Activated naive CD4-positive, alpha-beta T cell treated with anti-CD3 and anti-CD28 coated beads for 36 hours (primary cell): ENCODE measurements at regions not wholly inside any gene's neighbourhood (a gene's known extent, or its start where the extent isn't known, plus 50 kb on each side); places are given as distances from the start of the nearest gene placed in this dataset.

ENCODE experiments used
- CTCF ChIA-PET: fragments of 350-600 bp; sonication (Branson Sonifier 250); formaldehyde crosslinking; loops from one replicate; lab custom pipeline; 2021; ENCODE audit warnings: antibody characterized with exemption; lab: Charles Lee
- DNase-seq: peaks from one replicate; pipeline ENCODE4 v3.0.0-alpha.2; 2020
- H3K27ac Mint-ChIP-seq: one replicate; pipeline ENCODE4 v1.8.0; 2021; ENCODE audit warnings: mild to moderate bottlenecking, mixed read lengths
- H3K27me3 Mint-ChIP-seq: one replicate; pipeline ENCODE4 v1.8.0; 2021; ENCODE audit warnings: low read depth, mixed read lengths
- H3K36me3 Mint-ChIP-seq: one replicate; pipeline ENCODE4 v1.8.0; 2021; ENCODE audit warnings: low read depth, mixed read lengths
- H3K4me1 Mint-ChIP-seq: one replicate; pipeline ENCODE4 v1.8.0; 2021; ENCODE audit warnings: low read depth, mixed read lengths
- H3K4me3 Mint-ChIP-seq: one replicate; pipeline ENCODE4 v1.8.0; 2021; ENCODE audit warnings: mild to moderate bottlenecking, moderate library complexity, mixed read lengths
- H3K9me3 Mint-ChIP-seq: one replicate; pipeline ENCODE4 v1.8.0; 2021; ENCODE audit warnings: mixed read lengths
- intact Hi-C: fragments of 100-400 bp; cut with micrococcal nuclease; formaldehyde crosslinking; loops from one replicate; pipeline ENCODE4 v1.15.1; 2023

DNA sequence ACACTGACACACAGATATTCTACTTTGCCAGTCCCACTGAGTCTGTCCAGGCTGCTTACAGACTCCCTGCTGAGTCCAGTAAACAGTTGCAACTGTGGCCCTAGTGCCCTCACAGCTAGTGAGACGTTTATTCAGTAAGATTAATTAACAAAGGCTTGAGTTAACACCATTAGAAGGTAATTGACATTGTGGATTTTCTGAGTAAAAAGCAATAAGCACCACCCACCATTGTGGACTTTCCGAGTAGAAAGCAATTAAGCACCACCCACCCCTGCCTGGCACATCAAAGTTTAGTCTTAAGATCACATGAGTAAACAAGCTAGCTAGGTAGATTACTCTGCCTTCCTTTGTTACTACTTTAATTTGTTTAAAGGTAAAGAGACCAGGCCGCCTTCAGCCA lies 408.6 kb upstream of the IMPG1 start:
- Mint-ChIP-seq H3K4me1 (no peaks in the 10 kb centered on the region), H3K9me3 (peaks cover 36% of the 10 kb centered on the region), H3K4me3 (no peak overlapping the region), H3K27me3 (no peaks in the 10 kb centered on the region), H3K36me3 (no peaks in the 10 kb centered on the region), H3K27ac (no peak overlapping the region)
- intact Hi-C loops: no loop called here
- CTCF ChIA-PET: no interaction called here
- no peak for DNase-seq

GRCh38 chr6:76472858-76473257 lies 400.4 kb upstream of the IMPG1 start:
- intact Hi-C loops: no loop called here
- Mint-ChIP-seq H3K27ac (no peak overlapping the region), H3K36me3 (no peaks in the 10 kb centered on the region), H3K9me3 (no peaks in the 10 kb centered on the region), H3K4me3 (no peak overlapping the region), H3K27me3 (no peaks in the 10 kb centered on the region), H3K4me1 (no peaks in the 10 kb centered on the region)
- CTCF ChIA-PET: no interaction called here
- no peak for DNase-seq

GRCh38 chr6:76466286-76466685 lies 393.8 kb upstream of the IMPG1 start:
- no peak overlapping the region for H3K27ac Mint-ChIP-seq
- no peaks in the 10 kb centered on the region for H3K9me3 Mint-ChIP-seq
- H3K4me3 Mint-ChIP-seq: no peak overlapping the region
- intact Hi-C loops: no loop called here
- CTCF ChIA-PET: no interaction called here
- DNase-seq: no peak
- H3K4me1 Mint-ChIP-seq: no peaks in the 10 kb centered on the region
- H3K27me3 Mint-ChIP-seq: no peaks in the 10 kb centered on the region
- H3K36me3 Mint-ChIP-seq: no peaks in the 10 kb centered on the region

- H3K27ac Mint-ChIP-seq: no peak overlapping the region
- intact Hi-C loops: no loop called here
- no peak for DNase-seq
- H3K36me3 Mint-ChIP-seq: no peaks in the 10 kb centered on the region
- no peaks in the 10 kb centered on the region for H3K27me3 Mint-ChIP-seq
- CTCF ChIA-PET: no interaction called here
- H3K9me3 Mint-ChIP-seq: no peaks in the 10 kb centered on the region
- H3K4me1 Mint-ChIP-seq: no peaks in the 10 kb centered on the region
- no peak overlapping the region for H3K4me3 Mint-ChIP-seq
These were observed 392.9 kb upstream of the IMPG1 start for GRCh38 chr6:76465410-76465809.

DNA sequence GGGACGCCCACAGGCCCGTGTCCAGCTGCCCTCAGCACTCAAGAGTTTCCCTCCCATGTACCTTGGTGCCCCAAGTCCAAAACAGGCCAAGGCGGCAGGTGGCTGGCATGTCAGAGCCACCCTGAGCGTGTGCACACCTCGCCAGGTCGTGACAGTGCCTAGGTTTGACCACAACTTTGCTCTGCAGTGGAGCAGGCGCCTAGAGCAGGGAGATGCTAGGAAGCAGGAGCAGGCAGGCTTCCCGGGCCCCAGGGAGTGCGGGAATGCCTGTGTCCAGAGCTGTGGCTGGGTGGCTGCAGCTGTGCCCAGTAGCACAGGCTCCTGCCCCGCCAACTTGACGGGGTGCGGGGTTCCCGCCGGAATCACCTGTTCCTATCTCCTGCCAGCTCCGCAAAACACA lies 380.8 kb upstream of the IMPG1 start:
- CTCF ChIA-PET: interaction anchor here (0.7 kb wide), 1 partner anchor 409 kb away, joined by 3 read pairs; no protein-coding TSS in a partner anchor
- intact Hi-C loops: no loop called here
- H3K4me3 Mint-ChIP-seq: no peak overlapping the region

DNA sequence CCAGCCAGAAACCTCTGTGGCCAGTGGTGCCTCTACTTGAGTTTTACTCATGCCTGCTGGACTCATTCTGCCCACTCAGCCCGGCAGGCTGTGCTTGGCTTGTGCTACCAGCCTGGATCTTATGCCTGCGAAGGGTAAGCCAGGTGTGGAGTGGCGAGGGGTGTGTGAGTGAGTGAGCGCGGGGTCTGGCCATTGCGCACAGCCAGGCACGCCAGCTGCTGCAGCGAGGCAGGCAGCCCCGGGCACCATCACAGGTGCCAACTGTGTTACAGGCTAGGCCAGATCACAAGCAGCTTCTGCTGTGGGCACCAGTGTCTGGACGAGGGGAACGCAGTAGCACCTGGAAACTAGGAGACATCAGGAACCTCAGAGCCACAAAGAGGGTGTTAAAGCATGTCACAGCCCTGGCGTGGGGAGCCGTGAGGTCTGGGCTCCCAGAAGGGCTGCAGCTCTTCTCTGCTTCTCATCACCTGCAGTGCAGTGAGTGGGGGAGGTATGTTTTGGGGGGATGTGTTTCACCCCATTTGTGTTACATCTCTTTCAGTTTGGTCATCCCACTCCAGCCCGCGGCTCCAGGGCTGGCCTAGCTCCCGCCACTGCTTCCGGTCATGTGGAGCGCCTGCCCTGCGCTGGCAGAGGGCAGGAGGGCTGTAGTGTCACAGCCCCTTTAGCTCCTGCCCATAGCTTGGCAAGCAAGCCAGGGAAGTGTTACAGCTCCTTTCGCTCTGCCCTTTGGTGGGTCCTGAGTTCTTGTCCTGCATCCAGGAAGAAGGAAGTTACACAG lies 379.7 kb upstream of the IMPG1 start:
- CTCF ChIA-PET: no interaction called here
- H3K9me3 Mint-ChIP-seq: peaks cover 8% of the 10 kb centered on the region
- intact Hi-C loops: no loop called here
- H3K36me3 Mint-ChIP-seq: no peaks in the 10 kb centered on the region
- no peaks in the 10 kb centered on the region for H3K27me3 Mint-ChIP-seq
- no peak overlapping the region for H3K27ac Mint-ChIP-seq
- no peaks in the 10 kb centered on the region for H3K4me1 Mint-ChIP-seq
- no peak overlapping the region for H3K4me3 Mint-ChIP-seq
- DNase-seq: no peak

More for the DNA sequence above, 380.8 kb upstream of the IMPG1 start:
- no peak for DNase-seq
- Mint-ChIP-seq H3K27ac (no peak overlapping the region), H3K27me3 (no peaks in the 10 kb centered on the region), H3K36me3 (no peaks in the 10 kb centered on the region), H3K4me1 (no peaks in the 10 kb centered on the region), H3K9me3 (peaks cover 4% of the 10 kb centered on the region)

GRCh38 chr6:76448109-76448508 lies 375.6 kb upstream of the IMPG1 start:
- no peak overlapping the region for H3K27ac Mint-ChIP-seq
- no peak overlapping the region for H3K4me3 Mint-ChIP-seq
- intact Hi-C loops: no loop called here
- peaks cover 10% of the 10 kb centered on the region for H3K9me3 Mint-ChIP-seq
- CTCF ChIA-PET: no interaction called here
- no peaks in the 10 kb centered on the region for H3K4me1 Mint-ChIP-seq
- H3K27me3 Mint-ChIP-seq: no peaks in the 10 kb centered on the region
- DNase-seq: no peak
- H3K36me3 Mint-ChIP-seq: no peaks in the 10 kb centered on the region

GRCh38 chr6:76441875-76442274 lies 369.4 kb upstream of the IMPG1 start:
- H3K27me3 Mint-ChIP-seq: no peaks in the 10 kb centered on the region
- CTCF ChIA-PET: no interaction called here
- intact Hi-C loops: no loop called here
- DNase-seq: no peak
- H3K9me3 Mint-ChIP-seq: peaks cover 3% of the 10 kb centered on the region
- H3K27ac Mint-ChIP-seq: no peak overlapping the region
- H3K4me3 Mint-ChIP-seq: no peak overlapping the region
- H3K4me1 Mint-ChIP-seq: no peaks in the 10 kb centered on the region
- no peaks in the 10 kb centered on the region for H3K36me3 Mint-ChIP-seq

- intact Hi-C loops: no loop called here
- H3K9me3 Mint-ChIP-seq: peaks cover 2% of the 10 kb centered on the region
- H3K27me3 Mint-ChIP-seq: no peaks in the 10 kb centered on the region
- DNase-seq: no peak
- no peak overlapping the region for H3K27ac Mint-ChIP-seq
- H3K36me3 Mint-ChIP-seq: no peaks in the 10 kb centered on the region
- H3K4me1 Mint-ChIP-seq: no peaks in the 10 kb centered on the region
- CTCF ChIA-PET: no interaction called here
- H3K4me3 Mint-ChIP-seq: no peak overlapping the region
These were observed 367.3 kb upstream of the IMPG1 start for GRCh38 chr6:76439811-76440210.

DNA sequence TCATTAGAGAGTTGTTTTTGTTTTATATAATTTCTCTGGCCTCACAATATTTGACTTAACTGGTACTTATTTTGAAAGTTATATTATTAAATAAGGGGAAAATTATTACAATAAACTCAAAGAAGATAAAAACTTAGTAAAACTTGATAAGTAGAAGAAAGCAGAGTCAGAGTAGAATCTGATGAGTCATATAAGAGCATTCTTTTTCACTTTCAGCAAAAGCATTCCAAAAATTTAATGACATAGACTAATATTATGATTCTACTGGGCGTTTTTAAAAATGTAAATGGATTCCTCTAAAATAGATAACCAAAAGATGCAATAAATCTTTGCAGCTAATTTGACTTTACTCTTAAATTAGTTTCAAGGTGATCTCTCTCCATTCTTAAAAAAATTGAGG lies 366.3 kb upstream of the IMPG1 start:
- H3K27me3 Mint-ChIP-seq: no peaks in the 10 kb centered on the region
- no peak for DNase-seq
- no peak overlapping the region for H3K4me3 Mint-ChIP-seq
- H3K36me3 Mint-ChIP-seq: no peaks in the 10 kb centered on the region
- peaks cover 2% of the 10 kb centered on the region for H3K9me3 Mint-ChIP-seq
- no peaks in the 10 kb centered on the region for H3K4me1 Mint-ChIP-seq
- no peak overlapping the region for H3K27ac Mint-ChIP-seq
- intact Hi-C loops: no loop called here
- CTCF ChIA-PET: no interaction called here

DNA sequence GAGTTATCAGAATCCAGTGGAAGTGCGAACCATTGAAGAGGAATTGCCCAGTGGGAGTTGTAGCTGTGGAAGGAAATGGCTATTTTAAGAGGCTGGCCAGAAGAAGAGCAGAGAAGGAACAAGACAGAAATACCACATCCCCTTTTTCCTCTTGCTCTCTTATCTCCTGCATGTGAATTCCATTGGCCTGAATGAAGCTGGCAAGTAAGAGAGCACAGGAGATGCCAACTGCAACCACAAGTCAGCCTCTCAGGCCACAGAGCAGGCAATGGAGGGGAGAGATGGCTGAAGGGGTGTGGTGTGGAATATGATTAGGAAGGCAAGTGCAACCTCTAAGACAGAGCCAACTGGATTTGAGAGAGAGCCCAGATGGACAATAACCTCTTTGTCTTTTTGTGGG lies 362.7 kb upstream of the IMPG1 start:
- peaks cover 2% of the 10 kb centered on the region for H3K9me3 Mint-ChIP-seq
- H3K36me3 Mint-ChIP-seq: no peaks in the 10 kb centered on the region
- no peaks in the 10 kb centered on the region for H3K27me3 Mint-ChIP-seq
- H3K4me1 Mint-ChIP-seq: no peaks in the 10 kb centered on the region
- no peak overlapping the region for H3K27ac Mint-ChIP-seq
- no peak overlapping the region for H3K4me3 Mint-ChIP-seq
- no peak for DNase-seq
- intact Hi-C loops: no loop called here
- CTCF ChIA-PET: no interaction called here

DNA sequence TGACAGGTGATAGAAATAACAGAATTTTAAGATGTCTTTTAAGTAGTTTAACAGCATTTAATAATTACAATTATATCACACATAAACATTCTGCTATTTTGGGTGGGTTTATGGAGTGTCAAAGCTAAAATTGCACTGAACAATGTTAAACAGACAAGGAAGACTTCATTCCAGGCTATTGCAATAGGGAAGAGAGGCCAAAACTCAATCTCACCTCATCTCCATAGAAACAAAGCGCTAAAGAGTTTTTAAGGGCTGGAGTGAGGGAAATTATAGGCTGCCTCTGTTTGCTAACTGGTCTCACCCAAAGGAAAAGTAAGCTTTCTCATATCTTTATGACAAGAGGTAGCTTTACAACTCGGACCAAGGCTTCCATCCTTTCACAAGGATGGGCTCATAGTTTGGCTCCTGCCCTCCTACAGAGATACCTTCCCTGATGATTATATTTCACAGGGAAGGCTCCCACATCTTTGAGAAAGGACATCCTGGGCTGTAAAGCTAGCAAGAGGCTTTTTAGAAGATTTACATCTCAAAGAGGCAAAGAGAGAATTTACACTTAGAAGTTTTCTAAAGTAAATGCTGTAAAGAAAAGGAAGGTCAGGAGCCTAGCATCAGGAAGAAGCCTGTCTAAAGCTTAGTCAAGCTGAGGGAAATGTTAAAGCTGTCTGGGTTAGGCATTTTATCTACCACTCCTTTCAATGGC lies 350.2 kb upstream of the IMPG1 start:
- CTCF ChIA-PET: interaction anchor here (0.6 kb wide), 1 partner anchor 534 kb away, joined by 3 read pairs; no protein-coding TSS in a partner anchor
- Mint-ChIP-seq H3K4me1 (no peaks in the 10 kb centered on the region), H3K36me3 (no peaks in the 10 kb centered on the region), H3K27ac (no peak overlapping the region), H3K27me3 (no peaks in the 10 kb centered on the region), H3K9me3 (peaks cover 3% of the 10 kb centered on the region), H3K4me3 (no peak overlapping the region)
- intact Hi-C loops: no loop called here
- no peak for DNase-seq

DNA sequence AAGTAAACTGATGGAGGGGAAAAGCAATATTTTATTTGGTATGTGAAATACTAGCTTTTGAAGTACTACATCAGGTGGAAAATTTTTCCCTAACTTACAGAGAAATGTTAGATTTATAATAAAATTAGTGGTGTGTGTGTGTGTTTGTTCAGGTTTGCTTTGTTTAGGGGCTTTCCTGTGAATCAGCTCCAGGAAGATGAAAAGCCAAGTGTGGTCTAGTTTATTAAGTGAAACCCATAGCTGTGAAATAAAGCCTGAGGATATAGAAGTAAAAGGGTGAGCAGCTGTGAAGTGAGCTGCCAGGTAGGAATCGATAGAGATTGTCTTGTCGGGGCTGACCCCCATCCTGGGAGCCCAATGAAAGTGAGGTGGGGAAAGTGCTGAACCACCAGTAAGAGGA lies 347.6 kb upstream of the IMPG1 start:
- H3K4me1 Mint-ChIP-seq: no peaks in the 10 kb centered on the region
- no peaks in the 10 kb centered on the region for H3K27me3 Mint-ChIP-seq
- no peak for DNase-seq
- no peak overlapping the region for H3K4me3 Mint-ChIP-seq
- CTCF ChIA-PET: no interaction called here
- peaks cover 2% of the 10 kb centered on the region for H3K9me3 Mint-ChIP-seq
- H3K27ac Mint-ChIP-seq: no peak overlapping the region
- intact Hi-C loops: no loop called here
- H3K36me3 Mint-ChIP-seq: no peaks in the 10 kb centered on the region
